IMR-90 (cell line): ENCODE measurements at regions not wholly inside any gene's neighbourhood (a gene's known extent, or its start where the extent isn't known, plus 50 kb on each side); places are given as distances from the start of the nearest gene placed in this dataset.

Source experiments
- ATAC-seq: fragments of 200-7000 bp; cut with Tn5 transposase; 2 replicates; pipeline ENCODE4 v1.9.1; 2020; ENCODE audit warnings: low read depth, mild to moderate bottlenecking, moderate library complexity
- BruUV-seq: library from RNA; stranded (reverse); fragments of 400-500 nt; replicated peaks from 2 replicates; lab custom pipeline; 2021; lab: Mats Ljungman, UMichigan
- CTCF ChIA-PET: fragments of 300-600 bp; formaldehyde crosslinking; extraction: SDS; loops from one replicate; lab custom pipeline; 2021; ENCODE audit warnings: antibody characterized with exemption; lab: Yijun Ruan, JAX
- POLR2A ChIA-PET: fragments of 300-600 bp; sonication (Branson Sonifier 250); formaldehyde crosslinking; loops from one replicate; lab custom pipeline; 2022; ENCODE audit warnings: antibody characterized with exemption; ENCODE audit not compliant: unreplicated experiment; lab: Charles Lee
- DNase-seq: peaks from one replicate; pipeline ENCODE4 v3.0.0; 2013
- H2AFZ ChIP-seq: replicated peaks from 2 replicates; pipeline ENCODE3; 2013; ENCODE audit warnings: low read length, mild to moderate bottlenecking; ENCODE audit not compliant: poor library complexity
- H2AK5ac ChIP-seq: 2 replicates; pipeline ENCODE4 v1.6.1; 2013; ENCODE audit warnings: low read depth, low read length, inconsistent platforms
- H2AK9ac ChIP-seq: replicated peaks from 2 replicates; pipeline ENCODE3; 2013; ENCODE audit warnings: mild to moderate bottlenecking, low read depth, low read length, moderate library complexity; ENCODE audit not compliant: poor library complexity
- H2BK120ac ChIP-seq: 2 replicates; pipeline ENCODE4 v1.6.1; 2013; ENCODE audit warnings: low read depth, low read length, inconsistent platforms
- H2BK15ac ChIP-seq: 3 replicates; pipeline ENCODE4 v1.6.1; 2013; ENCODE audit warnings: low read depth, low read length, inconsistent platforms
- H2BK20ac ChIP-seq: 2 replicates; pipeline ENCODE4 v1.6.1; 2013; ENCODE audit warnings: low read depth, mild to moderate bottlenecking, inconsistent platforms, low read length, moderate library complexity
- H2BK5ac ChIP-seq: 2 replicates; pipeline ENCODE4 v1.6.1; 2013; ENCODE audit warnings: mild to moderate bottlenecking, low read depth, low read length, inconsistent platforms; ENCODE audit not compliant: poor library complexity, severe bottlenecking
- H3K14ac ChIP-seq: replicated peaks from 2 replicates; pipeline ENCODE4 v1.6.1; 2013; ENCODE audit warnings: low read depth, low read length, inconsistent platforms
- H3K18ac ChIP-seq: 2 replicates; pipeline ENCODE4 v1.6.1; 2013; ENCODE audit warnings: low read depth, low read length, control low read depth
- H3K23ac ChIP-seq: 2 replicates; pipeline ENCODE4 v1.6.1; 2013; ENCODE audit warnings: low read depth, low read length, inconsistent platforms
- H3K27ac ChIP-seq: 2 replicates; pipeline ENCODE4 v1.5.1; 2013; ENCODE audit warnings: mild to moderate bottlenecking, control low read depth, low read length; ENCODE audit not compliant: insufficient read depth
- H3K27me3 ChIP-seq: 2 replicates; pipeline ENCODE4 v1.6.1; 2013; ENCODE audit warnings: low read length; ENCODE audit not compliant: control insufficient read depth, insufficient read depth
- H3K36me3 ChIP-seq: 2 replicates; pipeline ENCODE4 v1.6.1; 2013; ENCODE audit warnings: low read length, mixed read lengths; ENCODE audit not compliant: control insufficient read depth, insufficient read depth
- H3K4ac ChIP-seq: 2 replicates; pipeline ENCODE4 v1.6.1; 2013; ENCODE audit warnings: low read depth, low read length, inconsistent platforms
- H3K4me1 ChIP-seq: 2 replicates; pipeline ENCODE4 v1.6.1; 2013; ENCODE audit warnings: low read length, mixed read lengths; ENCODE audit not compliant: control insufficient read depth, insufficient read depth
- H3K4me2 ChIP-seq: 2 replicates; pipeline ENCODE4 v1.6.1; 2013; ENCODE audit warnings: low read depth, mild to moderate bottlenecking, control low read depth, low read length, moderate library complexity
- H3K4me3 ChIP-seq: 2 replicates; pipeline ENCODE4 v1.5.1; 2013; ENCODE audit warnings: low read depth, mild to moderate bottlenecking, control low read depth, low read length, moderate library complexity; ENCODE audit not compliant: insufficient read depth
- H3K56ac ChIP-seq: 2 replicates; pipeline ENCODE4 v1.6.1; 2013; ENCODE audit warnings: low read length, inconsistent platforms; ENCODE audit not compliant: insufficient read depth; ENCODE audit errors: extremely low read depth
- H3K79me1 ChIP-seq, 2 experiments: 2 replicates each; pipeline ENCODE4 v1.6.1; 2013; ENCODE audit warnings: low read length in 2 of 2, inconsistent platforms in 1 of 2, low read depth in 1 of 2
- H3K9ac ChIP-seq: 2 replicates; pipeline ENCODE4 v1.6.1; 2013; ENCODE audit warnings: low read depth, low read length, control low read depth
- H3K9me1 ChIP-seq: 2 replicates; pipeline ENCODE4 v1.6.1; 2013; ENCODE audit warnings: low read length, inconsistent platforms; ENCODE audit not compliant: insufficient read depth
- H3K9me3 ChIP-seq: 2 replicates; pipeline ENCODE4 v1.6.1; 2013; ENCODE audit warnings: low read length; ENCODE audit not compliant: control insufficient read depth, insufficient read depth
- H4K20me1 ChIP-seq: 2 replicates; pipeline ENCODE4 v1.6.1; 2013; ENCODE audit warnings: low read length, inconsistent platforms; ENCODE audit not compliant: insufficient read depth
- H4K5ac ChIP-seq: 2 replicates; pipeline ENCODE4 v1.6.1; 2013; ENCODE audit warnings: mild to moderate bottlenecking, low read depth, low read length, control low read depth
- H4K8ac ChIP-seq, 2 experiments: 2 replicates each; pipeline ENCODE4 v1.6.1; 2013; ENCODE audit warnings: low read depth in 2 of 2, low read length in 2 of 2, control low read depth in 1 of 2, inconsistent platforms in 1 of 2
- H4K91ac ChIP-seq: 2 replicates; pipeline ENCODE4 v1.6.1; 2013; ENCODE audit warnings: low read depth, low read length, inconsistent platforms; ENCODE audit not compliant: insufficient read depth
- BHLHE40 ChIP-seq: fragments of 150-350 bp; IDR thresholded peaks from 2 replicates; pipeline ENCODE4 v1.6.1; 2016; ENCODE audit warnings: mild to moderate bottlenecking, low read depth, low read length
- CEBPB ChIP-seq: IDR thresholded peaks from 2 replicates; pipeline ENCODE4 v1.6.1; 2012; ENCODE audit warnings: low read depth, low read length, improper control_type of control experiment
- CHD1 ChIP-seq: IDR thresholded peaks from 2 replicates; pipeline ENCODE4 v1.6.1; 2012; ENCODE audit warnings: low read depth, low read length, improper control_type of control experiment
- FOS ChIP-seq: fragments of 150-350 bp; IDR thresholded peaks from 2 replicates; pipeline ENCODE4 v1.6.1; 2016; ENCODE audit warnings: low read depth, low read length
- MAFK ChIP-seq: IDR thresholded peaks from 2 replicates; pipeline ENCODE4 v1.6.1; 2012; ENCODE audit warnings: low read depth, low read length, improper control_type of control experiment
- MAZ ChIP-seq: IDR thresholded peaks from 2 replicates; pipeline ENCODE4 v1.6.1; 2012; ENCODE audit warnings: low read depth, mild to moderate bottlenecking, low read length, improper control_type of control experiment, moderate library complexity, borderline replicate concordance
- MXI1 ChIP-seq: IDR thresholded peaks from 2 replicates; pipeline ENCODE4 v1.6.1; 2012; ENCODE audit warnings: low read depth, mild to moderate bottlenecking, low read length, moderate library complexity, borderline replicate concordance
- NFE2L2 ChIP-seq: fragments of 150-350 bp; IDR thresholded peaks from 2 replicates; pipeline ENCODE4 v1.6.1; 2016; ENCODE audit warnings: low read depth, mild to moderate bottlenecking, low read length
- POLR2A ChIP-seq: IDR thresholded peaks from 2 replicates; pipeline ENCODE4 v1.6.1; 2012; ENCODE audit warnings: mild to moderate bottlenecking, low read depth, low read length
- RAD21 ChIP-seq: IDR thresholded peaks from 2 replicates; pipeline ENCODE4 v1.6.1; 2012; ENCODE audit warnings: low read length, improper control_type of control experiment
- RCOR1 ChIP-seq: IDR thresholded peaks from 2 replicates; pipeline ENCODE4 v1.6.1; 2012; ENCODE audit warnings: mild to moderate bottlenecking, low read length, improper control_type of control experiment; ENCODE audit not compliant: insufficient replicate concordance
- RFX5 ChIP-seq: IDR thresholded peaks from 2 replicates; pipeline ENCODE4 v1.8.0; 2012; ENCODE audit warnings: low read depth, mild to moderate bottlenecking, low read length, moderate library complexity
- SMC3 ChIP-seq: fragments of 150-350 bp; IDR thresholded peaks from 2 replicates; pipeline ENCODE4 v1.6.1; 2016; ENCODE audit warnings: low read depth, mild to moderate bottlenecking, antibody characterized with exemption, low read length, moderate library complexity
- dilution Hi-C: fragments of 300-500 bp; cut with HindIII; formaldehyde crosslinking; loops from one replicate; pipeline ENCODE4 v1.14.3; 2018; ENCODE audit warnings: low sequenced_read_pairs; ENCODE audit not compliant: unreplicated experiment
- in situ Hi-C: fragments of 300-500 bp; cut with MboI; formaldehyde crosslinking; loops from 3 replicates; pipeline ENCODE4 v1.14.3; 2019; ENCODE audit warnings: low sequenced_read_pairs, inconsistent platforms, mixed read lengths
- intact Hi-C: fragments of 100-400 bp; cut with micrococcal nuclease; formaldehyde crosslinking; loops from 2 replicates; pipeline ENCODE4 v1.10.0; 2022
- TF ChIP-seq, protein P1 (sequence below): fragments of 150-350 bp; IDR thresholded peaks from 2 replicates; pipeline ENCODE4 v1.6.1; 2017; ENCODE audit warnings: mild to moderate bottlenecking, antibody characterized with exemption, low read length, low read depth
- TF ChIP-seq, protein P2 (sequence below): conservative IDR thresholded peaks from 2 replicates; pipeline ENCODE4 v1.5.1; 2012; ENCODE audit warnings: mild to moderate bottlenecking, low read depth, low read length, improper control_type of control experiment
- TF ChIP-seq, protein P3 (sequence below): fragments of 150-350 bp; IDR thresholded peaks from 2 replicates; pipeline ENCODE4 v1.6.1; 2016; ENCODE audit warnings: low read depth, mild to moderate bottlenecking, low read length, moderate library complexity, borderline replicate concordance

DNA sequence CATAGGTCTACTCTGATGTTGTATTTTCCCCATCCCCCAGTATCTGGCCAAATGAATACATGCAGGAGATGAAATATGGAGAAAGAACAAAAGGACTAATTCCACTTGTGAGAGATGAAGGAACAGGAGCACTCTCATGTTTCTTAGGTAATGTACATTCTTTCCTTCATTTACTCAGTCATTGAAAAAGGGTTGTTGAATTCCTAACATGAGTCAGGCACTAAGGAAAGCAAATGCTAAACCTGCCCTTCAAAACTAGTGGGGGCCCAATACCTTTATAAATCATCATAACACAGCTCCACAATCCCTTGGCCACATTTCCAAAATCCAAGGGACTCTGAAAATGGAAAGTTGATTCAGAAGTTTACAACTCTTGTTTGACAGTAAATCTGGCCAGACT, 94.3 kb downstream of the DIRAS3 start:
- Histone ChIP-seq H4K8ac (no peak overlapping the region), H3K23ac (no peak overlapping the region), H2AK9ac (no peak overlapping the region), H2BK20ac (no peak overlapping the region), H2BK15ac (no peak overlapping the region), H3K27ac (no peak overlapping the region), H3K36me3 (no peaks in the 10 kb centered on the region), H4K5ac (no peak overlapping the region), H3K9ac (no peak overlapping the region), H2BK120ac (no peak overlapping the region), H3K4ac (no peak overlapping the region), H3K14ac (no peak overlapping the region), H3K27me3 (no peaks in the 10 kb centered on the region), H3K9me3 (no peaks in the 10 kb centered on the region), H2BK5ac (no peak overlapping the region), H4K91ac (no peak overlapping the region), H2AFZ (no peak overlapping the region), H3K4me1 (peaks cover 2% of the 10 kb centered on the region; the same call in 1 of the 2 replicates), H3K4me3 (no peak overlapping the region), H3K56ac (no peak overlapping the region), H3K9me1 (0 out of 2 replicates have a peak, but pooled peaks cover 4% of the 10 kb centered on the region), H2AK5ac (no peak overlapping the region), H4K20me1 (no peaks in the 10 kb centered on the region), H3K4me2 (no peak overlapping the region), H3K79me1 (no peaks in the 10 kb centered on the region), H3K18ac (no peak overlapping the region)
- TF ChIP-seq CHD1 (no peak), BHLHE40 (no peak), CEBPB (no peak), POLR2A (no peak), RAD21 (no peak), MAZ (no peak), FOS (no peak), RCOR1 (no peak), MAFK (no peak), RFX5 (no peak), SMC3 (no peak), NFE2L2 (no peak), MXI1 (no peak)
- TF ChIP-seq, protein P1, sequence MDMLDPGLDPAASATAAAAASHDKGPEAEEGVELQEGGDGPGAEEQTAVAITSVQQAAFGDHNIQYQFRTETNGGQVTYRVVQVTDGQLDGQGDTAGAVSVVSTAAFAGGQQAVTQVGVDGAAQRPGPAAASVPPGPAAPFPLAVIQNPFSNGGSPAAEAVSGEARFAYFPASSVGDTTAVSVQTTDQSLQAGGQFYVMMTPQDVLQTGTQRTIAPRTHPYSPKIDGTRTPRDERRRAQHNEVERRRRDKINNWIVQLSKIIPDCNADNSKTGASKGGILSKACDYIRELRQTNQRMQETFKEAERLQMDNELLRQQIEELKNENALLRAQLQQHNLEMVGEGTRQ, result no peak
- TF ChIP-seq, protein P2, sequence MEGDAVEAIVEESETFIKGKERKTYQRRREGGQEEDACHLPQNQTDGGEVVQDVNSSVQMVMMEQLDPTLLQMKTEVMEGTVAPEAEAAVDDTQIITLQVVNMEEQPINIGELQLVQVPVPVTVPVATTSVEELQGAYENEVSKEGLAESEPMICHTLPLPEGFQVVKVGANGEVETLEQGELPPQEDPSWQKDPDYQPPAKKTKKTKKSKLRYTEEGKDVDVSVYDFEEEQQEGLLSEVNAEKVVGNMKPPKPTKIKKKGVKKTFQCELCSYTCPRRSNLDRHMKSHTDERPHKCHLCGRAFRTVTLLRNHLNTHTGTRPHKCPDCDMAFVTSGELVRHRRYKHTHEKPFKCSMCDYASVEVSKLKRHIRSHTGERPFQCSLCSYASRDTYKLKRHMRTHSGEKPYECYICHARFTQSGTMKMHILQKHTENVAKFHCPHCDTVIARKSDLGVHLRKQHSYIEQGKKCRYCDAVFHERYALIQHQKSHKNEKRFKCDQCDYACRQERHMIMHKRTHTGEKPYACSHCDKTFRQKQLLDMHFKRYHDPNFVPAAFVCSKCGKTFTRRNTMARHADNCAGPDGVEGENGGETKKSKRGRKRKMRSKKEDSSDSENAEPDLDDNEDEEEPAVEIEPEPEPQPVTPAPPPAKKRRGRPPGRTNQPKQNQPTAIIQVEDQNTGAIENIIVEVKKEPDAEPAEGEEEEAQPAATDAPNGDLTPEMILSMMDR, result no peak
- TF ChIP-seq, protein P3, sequence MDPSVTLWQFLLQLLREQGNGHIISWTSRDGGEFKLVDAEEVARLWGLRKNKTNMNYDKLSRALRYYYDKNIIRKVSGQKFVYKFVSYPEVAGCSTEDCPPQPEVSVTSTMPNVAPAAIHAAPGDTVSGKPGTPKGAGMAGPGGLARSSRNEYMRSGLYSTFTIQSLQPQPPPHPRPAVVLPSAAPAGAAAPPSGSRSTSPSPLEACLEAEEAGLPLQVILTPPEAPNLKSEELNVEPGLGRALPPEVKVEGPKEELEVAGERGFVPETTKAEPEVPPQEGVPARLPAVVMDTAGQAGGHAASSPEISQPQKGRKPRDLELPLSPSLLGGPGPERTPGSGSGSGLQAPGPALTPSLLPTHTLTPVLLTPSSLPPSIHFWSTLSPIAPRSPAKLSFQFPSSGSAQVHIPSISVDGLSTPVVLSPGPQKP, result no peak
- ChIA-PET POLR2A (no interaction called here), CTCF (no interaction called here)
- ATAC-seq (no peak), DNase-seq (peak; percentile 49)
- no TSS peak for BruUV-seq
- intact Hi-C loops, result no loop called here
- in situ Hi-C loops, result no loop called here
- dilution Hi-C loops, result no loop called here
